Spleen (tissue), 11 donors: ENCODE measurements at regions not wholly inside any gene's neighbourhood (a gene's known extent, or its start where the extent isn't known, plus 50 kb on each side); places are given as distances from the start of the nearest gene placed in this dataset.
"Not testable (repeated sequence)": the region's sequence is repeated elsewhere in the genome, so short reads cannot be mapped to it uniquely, and the experiment has no call there.

Experiments
- DNase-seq: peaks from one replicate; pipeline ENCODE4 v3.0.0-alpha.2; 2020
- H3K27ac ChIP-seq, 8 donors: fragments of 200-600 bp; sonication (generic) in 7 of 8; 1 replicate in 4 of 8; 2 replicates in 4 of 8; pipeline versions ENCODE4 v1.5.0 to v1.8.0; 2016 to 2021; ENCODE audit warnings: inconsistent platforms in 4 of 8, mild to moderate bottlenecking in 4 of 8, moderate library complexity in 1 of 8
- H3K27me3 ChIP-seq, 7 donors: fragments of 200-600 bp; sonication (generic) in 6 of 7; replicated peaks in 1 of 7; 1 replicate in 4 of 7; 2 replicates in 3 of 7; pipeline versions ENCODE4 v1.5.0 to v1.8.0; 2016 to 2021; ENCODE audit warnings: inconsistent platforms in 3 of 7, mild to moderate bottlenecking in 1 of 7
- H3K36me3 ChIP-seq, 6 donors: fragments of 200-600 bp; sonication (generic) in 5 of 6; 1 replicate in 4 of 6; 2 replicates in 2 of 6; pipeline versions ENCODE4 v1.5.0 to v1.8.0; 2016 to 2021; ENCODE audit warnings: inconsistent platforms in 2 of 6
- H3K4me1 ChIP-seq, 6 donors: fragments of 200-600 bp; sonication (generic) in 5 of 6; 1 replicate in 3 of 6; 2 replicates in 3 of 6; pipeline versions ENCODE4 v1.5.0 to v1.8.0; 2016 to 2021; ENCODE audit warnings: inconsistent platforms in 3 of 6
- H3K4me3 ChIP-seq, 8 donors: fragments of 200-600 bp; sonication (generic) in 7 of 8; 1 replicate in 4 of 8; 2 replicates in 4 of 8; pipeline versions ENCODE4 v1.5.0 to v1.8.0; 2016 to 2021; ENCODE audit warnings: inconsistent platforms in 4 of 8, mild to moderate bottlenecking in 4 of 8, moderate library complexity in 2 of 8
- H3K9me3 ChIP-seq, 8 donors: fragments of 200-600 bp; sonication (generic) in 7 of 8; 1 replicate in 4 of 8; 2 replicates in 4 of 8; pipeline versions ENCODE4 v1.5.0 to v1.8.0; 2016 to 2021; ENCODE audit warnings: inconsistent platforms in 4 of 8
- POLR2A ChIP-seq, 3 donors: fragments of 450-650 bp; IDR thresholded peaks; one replicate each; pipeline ENCODE4 v1.5.1; 2017; ENCODE audit warnings: antibody characterized with exemption in 3 of 3, mild to moderate bottlenecking in 1 of 3
- POLR2AphosphoS5 ChIP-seq, 3 donors: sonication (generic); formaldehyde crosslinking; IDR thresholded peaks; one replicate each; pipeline ENCODE4 v1.5.1; 2017; ENCODE audit warnings: antibody characterized with exemption in 3 of 3
- WGBS, 5 donors: extraction: QIAGEN DNeasy Blood & Tissue Kit in 3 of 5; methylation state at CpG; one replicate each; pipeline versions ENCODE4 v1.1.5 to v1.1.7; 2013 to 2018; 5-methylcytosine and 5-hydroxymethylcytosine counted together
- intact Hi-C: fragments of 100-400 bp; cut with DNase I; formaldehyde crosslinking; loops from one replicate; pipeline ENCODE4 v1.15.0; 2023; ENCODE audit warnings: low total_unique reads
- TF ChIP-seq, protein P1 (sequence below), 11 experiments: fragments of 200-600 bp in 7 of 11; fragments of 450-650 bp in 4 of 11; sonication (generic) in 4 of 11; IDR thresholded peaks in 8 of 11; conservative IDR thresholded peaks in 3 of 11; 1 replicate in 7 of 11; 2 replicates in 4 of 11; pipeline versions ENCODE4 v1.4.0 to v1.8.0; 2016 to 2021; ENCODE audit warnings: antibody characterized with exemption in 11 of 11, inconsistent platforms in 4 of 11, mild to moderate bottlenecking in 1 of 11
- donor health status: healthy with polysubstance abuse.
- donor health status: DM: no; HTN: no; CAD: no; lungs with moderate emphysema.
- donor health status: DM: no; HTN: no; CAD: no.
- donor health status: Bipolar disorder and iron deficiency.
- donor health status: healthy.
- donor health status: DM: no; HTN: no; CAD: no.
- donor health status: DM: yes; HTN: yes; CAD: no.

- H3K36me3 ChIP-seq, H3K27ac ChIP-seq, H3K4me3 ChIP-seq, H3K9me3 ChIP-seq, H3K4me1 ChIP-seq, H3K27me3 ChIP-seq, DNase-seq, intact Hi-C loops: not testable (repeated sequence)
- TF ChIP-seq, protein P1, sequence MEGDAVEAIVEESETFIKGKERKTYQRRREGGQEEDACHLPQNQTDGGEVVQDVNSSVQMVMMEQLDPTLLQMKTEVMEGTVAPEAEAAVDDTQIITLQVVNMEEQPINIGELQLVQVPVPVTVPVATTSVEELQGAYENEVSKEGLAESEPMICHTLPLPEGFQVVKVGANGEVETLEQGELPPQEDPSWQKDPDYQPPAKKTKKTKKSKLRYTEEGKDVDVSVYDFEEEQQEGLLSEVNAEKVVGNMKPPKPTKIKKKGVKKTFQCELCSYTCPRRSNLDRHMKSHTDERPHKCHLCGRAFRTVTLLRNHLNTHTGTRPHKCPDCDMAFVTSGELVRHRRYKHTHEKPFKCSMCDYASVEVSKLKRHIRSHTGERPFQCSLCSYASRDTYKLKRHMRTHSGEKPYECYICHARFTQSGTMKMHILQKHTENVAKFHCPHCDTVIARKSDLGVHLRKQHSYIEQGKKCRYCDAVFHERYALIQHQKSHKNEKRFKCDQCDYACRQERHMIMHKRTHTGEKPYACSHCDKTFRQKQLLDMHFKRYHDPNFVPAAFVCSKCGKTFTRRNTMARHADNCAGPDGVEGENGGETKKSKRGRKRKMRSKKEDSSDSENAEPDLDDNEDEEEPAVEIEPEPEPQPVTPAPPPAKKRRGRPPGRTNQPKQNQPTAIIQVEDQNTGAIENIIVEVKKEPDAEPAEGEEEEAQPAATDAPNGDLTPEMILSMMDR (IDR thresholded peaks at IDR 0.05 in 8 of 11, conservative IDR thresholded peaks at IDR 0.05 in 3 of 11) = peak; percentile 30 to 67 (median 47)
- 26 to 38% (median 30%) methylated on average over 4 of the region's 4 CpGs for WGBS, 5 donors
These were observed 125.4 kb upstream of the ALDH3B2 start for GRCh38 chr11:67799808-67800207.

DNA sequence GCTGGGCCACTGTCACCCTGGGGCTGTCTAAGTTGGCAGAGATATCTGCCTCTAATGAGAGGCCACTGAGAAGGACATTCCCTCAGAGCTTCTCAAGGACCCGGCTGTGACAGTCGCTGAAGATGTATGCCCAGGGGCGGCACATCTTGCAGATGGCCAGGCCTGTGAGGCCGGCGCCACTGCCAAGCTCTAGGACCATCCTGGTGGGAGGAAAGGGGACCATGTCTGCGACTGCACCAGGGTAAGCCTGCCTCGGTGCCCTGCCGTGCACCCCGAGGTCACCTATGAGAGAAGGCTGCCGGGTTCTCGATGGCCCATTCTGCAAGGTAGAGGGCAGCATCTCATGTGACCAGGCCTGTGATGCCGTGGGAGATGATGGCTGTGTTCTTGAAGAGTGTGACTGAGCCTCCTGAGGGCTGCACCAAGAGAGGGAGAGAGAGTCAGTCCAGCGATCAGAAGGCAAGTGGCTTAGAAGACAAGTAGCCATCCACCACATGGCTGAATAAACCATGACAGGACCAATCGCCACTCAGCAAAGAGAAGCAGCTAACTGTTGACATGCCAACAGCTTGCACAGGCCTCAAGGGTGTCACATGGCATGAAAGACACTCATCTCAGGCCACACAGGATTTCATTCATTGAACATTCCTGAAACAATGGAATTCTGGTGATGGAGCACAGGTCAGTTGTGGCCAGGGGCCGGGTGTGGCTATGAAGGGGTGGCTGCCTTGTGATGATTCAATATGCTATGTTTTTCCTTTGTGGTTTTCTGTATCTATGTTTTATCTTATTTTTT lies 123.5 kb upstream of the ALDH3B2 start:
- H3K27ac ChIP-seq, H3K4me3 ChIP-seq, H3K27me3 ChIP-seq, H3K36me3 ChIP-seq, H3K4me1 ChIP-seq, DNase-seq, H3K9me3 ChIP-seq, intact Hi-C loops: not testable (repeated sequence)
- WGBS, 5 donors = 91 to 98% (median 92%) methylated on average over 5 to 15 of the region's 15 CpGs

DNA sequence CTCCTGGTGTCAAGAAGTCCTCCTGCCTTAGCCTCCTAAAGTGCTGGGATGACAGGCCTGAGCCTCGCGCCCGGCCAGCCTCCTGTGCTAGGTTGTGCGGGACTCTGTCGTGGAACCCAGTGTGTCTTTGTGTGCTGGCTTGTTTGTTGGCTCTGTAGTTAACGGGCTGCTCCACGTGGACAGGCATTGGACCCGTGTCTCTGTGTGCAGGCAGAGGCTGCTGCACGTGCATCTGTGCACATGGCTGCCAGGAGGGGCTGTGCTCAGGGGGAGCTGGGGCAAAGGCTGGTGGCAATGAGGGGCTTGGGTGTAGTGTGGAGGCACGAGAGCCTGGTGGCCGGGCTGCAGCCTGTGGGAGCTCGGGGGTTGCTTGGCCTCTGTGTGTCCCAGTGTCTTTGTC lies 121.3 kb upstream of the ALDH3B2 start:
- 77 to 97% (median 92%) methylated on average over 7 to 12 of the region's 12 CpGs for WGBS, 5 donors

GRCh38 chr11:67793750-67794149 lies 119.3 kb upstream of the ALDH3B2 start:
- 61 to 72% (median 67%) methylated on average over 5 to 8 of the region's 8 CpGs for WGBS, 5 donors
- intact Hi-C loops, H3K36me3 ChIP-seq, H3K4me1 ChIP-seq, H3K9me3 ChIP-seq, DNase-seq, H3K4me3 ChIP-seq, H3K27me3 ChIP-seq, H3K27ac ChIP-seq: not testable (repeated sequence)

More for the DNA sequence above, 121.3 kb upstream of the ALDH3B2 start:
- Histone ChIP-seq H3K9me3 (no peaks in the 10 kb centered on the region), H3K27me3 (peaks cover 0 to 3% (median 0%) of the 10 kb centered on the region in 7 donors), H3K36me3 (no peaks in the 10 kb centered on the region), H3K27ac (no peak overlapping the region), H3K4me1 (peaks cover 0 to 3% (median 0%) of the 10 kb centered on the region in 6 donors), H3K4me3 (no peak overlapping the region)
- no peak for DNase-seq
- no peak for TF ChIP-seq POLR2AphosphoS5 (IDR thresholded peaks at IDR 0.05)
- no peak for TF ChIP-seq POLR2A (IDR thresholded peaks at IDR 0.05)
- TF ChIP-seq, protein P1 (IDR thresholded peaks at IDR 0.05 in 8 of 11, conservative IDR thresholded peaks at IDR 0.05 in 3 of 11) = no peak
- intact Hi-C loops = no loop called here

DNA sequence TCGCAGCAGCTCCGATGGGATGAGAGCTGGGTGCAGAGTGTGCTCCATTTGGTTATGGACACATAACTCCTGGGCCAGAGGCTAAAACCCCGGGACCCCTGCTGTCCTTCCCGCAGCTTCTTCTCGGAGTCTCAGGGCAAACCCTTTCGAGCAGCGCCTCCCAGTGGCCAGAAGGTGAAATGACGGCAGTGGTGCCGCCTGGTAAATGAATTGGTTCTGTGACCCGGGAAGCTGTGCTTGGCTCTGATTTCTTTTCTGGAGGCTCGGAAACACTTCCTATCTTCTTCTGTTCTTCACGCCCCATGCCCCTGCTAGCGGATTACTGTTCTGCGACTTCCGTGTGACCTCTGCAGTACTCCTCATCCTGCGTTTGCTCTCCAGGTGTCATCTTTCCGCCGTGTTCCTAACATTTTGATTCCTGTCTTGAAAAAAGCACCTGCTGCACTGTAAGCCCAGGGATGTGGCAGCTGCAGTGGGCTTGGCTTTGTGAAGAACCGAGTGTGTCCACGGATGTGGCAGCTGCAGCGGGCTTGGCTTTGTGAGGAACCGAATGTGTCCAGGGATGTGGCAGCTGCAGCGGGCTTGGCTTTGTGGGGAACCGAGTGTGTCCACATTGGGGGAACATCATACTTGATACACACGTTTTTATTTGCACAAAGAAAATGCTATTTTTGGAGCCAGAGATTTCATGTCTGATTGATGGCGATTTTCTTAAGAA lies 118.0 kb upstream of the ALDH3B2 start:
- intact Hi-C loops, H3K27me3 ChIP-seq, DNase-seq, H3K36me3 ChIP-seq, H3K4me3 ChIP-seq, H3K9me3 ChIP-seq, H3K4me1 ChIP-seq, H3K27ac ChIP-seq: not testable (repeated sequence)
- TF ChIP-seq, protein P1 (IDR thresholded peaks at IDR 0.05 in 8 of 11, conservative IDR thresholded peaks at IDR 0.05 in 3 of 11) = peak; percentile 34 to 81 (median 63)
- 26 to 40% (median 33%) methylated on average over 23 to 26 of the region's 26 CpGs for WGBS, 5 donors

DNA sequence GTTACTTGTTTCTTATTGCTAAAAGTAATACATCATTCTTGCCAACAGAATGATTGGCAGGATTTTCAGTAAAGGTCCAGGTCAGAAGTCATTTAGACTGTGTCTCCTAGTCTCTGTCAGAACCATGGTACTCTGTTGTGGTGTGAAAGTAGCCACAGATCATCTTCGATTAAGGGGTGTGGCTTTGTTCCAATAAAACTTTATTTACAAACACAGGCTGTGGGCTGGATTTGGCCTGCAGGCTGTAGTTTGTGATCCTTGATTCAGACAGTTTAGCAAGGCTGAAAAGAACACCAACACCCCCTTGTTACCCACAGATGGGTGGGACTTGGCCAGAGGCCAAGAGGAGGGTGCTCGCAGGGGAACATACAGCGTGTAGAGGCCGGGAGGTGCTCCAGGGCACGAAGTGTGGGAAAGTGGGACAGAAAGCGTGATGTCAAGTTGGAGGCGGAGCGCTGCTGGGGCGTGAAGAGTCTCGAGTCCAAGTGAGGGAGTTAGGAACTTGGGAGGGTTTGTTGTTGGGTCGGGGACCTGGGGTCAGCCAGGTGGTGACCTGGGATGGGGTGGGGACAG lies 117.3 kb upstream of the ALDH3B2 start:
- H3K27me3 ChIP-seq, H3K27ac ChIP-seq, H3K36me3 ChIP-seq, DNase-seq, H3K4me3 ChIP-seq, H3K9me3 ChIP-seq, H3K4me1 ChIP-seq, intact Hi-C loops: not testable (repeated sequence)
- WGBS, 5 donors = 48 to 62% (median 60%) methylated on average over 11 of the region's 11 CpGs

- intact Hi-C loops, H3K36me3 ChIP-seq, DNase-seq, H3K4me1 ChIP-seq, H3K27ac ChIP-seq, H3K27me3 ChIP-seq, H3K9me3 ChIP-seq, H3K4me3 ChIP-seq: not testable (repeated sequence)
- WGBS, 5 donors = 0 to 38% (median 33%) methylated on average over 2 to 5 of the region's 5 CpGs; no CpG with 5 or more reads in 1 of the 5 donors
These were observed 113.9 kb upstream of the ALDH3B2 start for GRCh38 chr11:67788341-67788695.
